HG03066 (cell line): ENCODE measurements at regions not wholly inside any gene's neighbourhood (a gene's known extent, or its start where the extent isn't known, plus 50 kb on each side); places are given as distances from the start of the nearest gene placed in this dataset.

Experiments used
- ATAC-seq: cut with Tn5 transposase; IDR thresholded peaks from one replicate; pipeline ENCODE4 v1.9.1; 2021; ENCODE audit warnings: low read depth; ENCODE audit not compliant: unreplicated experiment

GRCh38 chr9:75397836-75398235 lies 309.5 kb downstream of the OSTF1 start:
- ATAC-seq, result no peak

- ATAC-seq, result no peak
Measured at GRCh38 chr9:75408391-75408790, 320.1 kb downstream of the OSTF1 start.

- ATAC-seq, result no peak
Measured at GRCh38 chr9:75410405-75410804, 322.1 kb downstream of the OSTF1 start.

- ATAC-seq, result no peak
Measured at GRCh38 chr9:75414371-75415160, 326.3 kb downstream of the OSTF1 start.

GRCh38 chr9:75417471-75417870 lies 329.2 kb downstream of the OSTF1 start:
- no peak for ATAC-seq

GRCh38 chr9:75418518-75418917 lies 330.2 kb downstream of the OSTF1 start:
- no peak for ATAC-seq

- ATAC-seq, result no peak
Measured at GRCh38 chr9:75422944-75423522, 334.7 kb downstream of the OSTF1 start.

- no peak for ATAC-seq
Measured at GRCh38 chr9:75429531-75430475, 341.5 kb downstream of the OSTF1 start.

- ATAC-seq, result no peak
Measured at GRCh38 chr9:75431375-75431774, 343.1 kb downstream of the OSTF1 start.

- ATAC-seq, result no peak
Measured at GRCh38 chr9:75432386-75432785, 344.1 kb downstream of the OSTF1 start.

GRCh38 chr9:75432888-75433287 lies 344.6 kb downstream of the OSTF1 start:
- ATAC-seq, result no peak

- ATAC-seq, result no peak
Measured at GRCh38 chr9:75438716-75439115, 350.4 kb downstream of the OSTF1 start.

- ATAC-seq, result no peak
Measured at GRCh38 chr9:75440914-75441313, 352.6 kb downstream of the OSTF1 start.

GRCh38 chr9:75445144-75445543 lies 356.8 kb downstream of the OSTF1 start:
- ATAC-seq, result no peak

GRCh38 chr9:75447281-75447680 lies 359.0 kb downstream of the OSTF1 start:
- ATAC-seq, result no peak

GRCh38 chr9:75448281-75448680 lies 360.0 kb downstream of the OSTF1 start:
- no peak for ATAC-seq

- no peak for ATAC-seq
Measured at GRCh38 chr9:75448955-75449354, 360.6 kb downstream of the OSTF1 start.

- ATAC-seq, result no peak
Measured at GRCh38 chr9:75451045-75451444, 362.7 kb downstream of the OSTF1 start.

GRCh38 chr9:75451505-75451904 lies 363.2 kb downstream of the OSTF1 start:
- no peak for ATAC-seq

- no peak for ATAC-seq
Measured at GRCh38 chr9:75452512-75452911, 364.2 kb downstream of the OSTF1 start.

GRCh38 chr9:75454043-75454442 lies 365.7 kb downstream of the OSTF1 start:
- no peak for ATAC-seq
